CD8-positive, alpha-beta memory T cell (primary cell): ENCODE measurements at regions not wholly inside any gene's neighbourhood (a gene's known extent, or its start where the extent isn't known, plus 50 kb on each side); places are given as distances from the start of the nearest gene placed in this dataset.

Experiments used
- CTCF ChIA-PET: fragments of 350-600 bp; sonication (Branson Sonifier 250); formaldehyde crosslinking; loops from one replicate; lab custom pipeline; 2021; ENCODE audit warnings: antibody characterized with exemption; lab: Charles Lee
- POLR2A ChIA-PET: fragments of 350-600 bp; sonication (Branson Sonifier 250); formaldehyde crosslinking; loops from one replicate; lab custom pipeline; 2021; ENCODE audit warnings: antibody characterized with exemption; lab: Charles Lee
- DNase-seq, 5 donors: peaks; one replicate each; pipeline versions ENCODE4 v3.0.0 to v3.0.0-alpha.2; 2020 to 2022; ENCODE audit warnings: mixed read lengths in 1 of 5
- H3K27ac ChIP-seq: one replicate; pipeline ENCODE4 v1.7.0; 2013; ENCODE audit warnings: low read depth, mild to moderate bottlenecking, low read length, moderate library complexity
- H3K27me3 ChIP-seq: 2 replicates; pipeline ENCODE4 v1.7.0; 2013; ENCODE audit warnings: low read length, mild to moderate bottlenecking; ENCODE audit not compliant: insufficient read depth, poor library complexity, severe bottlenecking
- H3K36me3 ChIP-seq: 2 replicates; pipeline ENCODE4 v1.7.0; 2013; ENCODE audit warnings: mild to moderate bottlenecking, low read length, moderate library complexity; ENCODE audit not compliant: insufficient read depth
- H3K4me1 ChIP-seq: 2 replicates; pipeline ENCODE4 v1.7.0; 2013; ENCODE audit warnings: mild to moderate bottlenecking, low read length, moderate library complexity; ENCODE audit not compliant: insufficient read depth
- H3K4me3 ChIP-seq: 2 replicates; pipeline ENCODE4 v1.7.0; 2013; ENCODE audit warnings: mild to moderate bottlenecking, low read length
- H3K9me3 ChIP-seq: 2 replicates; pipeline ENCODE4 v1.7.0; 2013; ENCODE audit warnings: mild to moderate bottlenecking, low read length
- H3K27ac Mint-ChIP-seq, 8 donors: one replicate each; pipeline ENCODE4 v1.8.0; 2020 to 2021; ENCODE audit warnings: mixed read lengths in 8 of 8, mild to moderate bottlenecking in 6 of 8, inconsistent platforms in 3 of 8, moderate library complexity in 3 of 8
- H3K27me3 Mint-ChIP-seq, 2 donors: one replicate each; pipeline ENCODE4 v1.8.0; 2020 to 2021; ENCODE audit warnings: mixed read lengths in 2 of 2, mild to moderate bottlenecking in 1 of 2, moderate library complexity in 1 of 2
- H3K36me3 Mint-ChIP-seq, 3 donors: one replicate each; pipeline ENCODE4 v1.8.0; 2020 to 2021; ENCODE audit warnings: mixed read lengths in 3 of 3, inconsistent platforms in 1 of 3, mild to moderate bottlenecking in 1 of 3
- H3K4me1 Mint-ChIP-seq, 3 donors: one replicate each; pipeline ENCODE4 v1.8.0; 2020 to 2021; ENCODE audit warnings: mixed read lengths in 3 of 3, inconsistent platforms in 1 of 3, mild to moderate bottlenecking in 1 of 3
- H3K4me3 Mint-ChIP-seq, 7 donors: one replicate each; pipeline ENCODE4 v1.8.0; 2020 to 2021; ENCODE audit warnings: mixed read lengths in 7 of 7, mild to moderate bottlenecking in 6 of 7, moderate library complexity in 4 of 7, inconsistent platforms in 2 of 7
- H3K9me3 Mint-ChIP-seq, 5 donors: one replicate each; pipeline ENCODE4 v1.8.0; 2020 to 2022; ENCODE audit warnings: mixed read lengths in 5 of 5, mild to moderate bottlenecking in 3 of 5, moderate library complexity in 2 of 5, inconsistent platforms in 1 of 5

DNA sequence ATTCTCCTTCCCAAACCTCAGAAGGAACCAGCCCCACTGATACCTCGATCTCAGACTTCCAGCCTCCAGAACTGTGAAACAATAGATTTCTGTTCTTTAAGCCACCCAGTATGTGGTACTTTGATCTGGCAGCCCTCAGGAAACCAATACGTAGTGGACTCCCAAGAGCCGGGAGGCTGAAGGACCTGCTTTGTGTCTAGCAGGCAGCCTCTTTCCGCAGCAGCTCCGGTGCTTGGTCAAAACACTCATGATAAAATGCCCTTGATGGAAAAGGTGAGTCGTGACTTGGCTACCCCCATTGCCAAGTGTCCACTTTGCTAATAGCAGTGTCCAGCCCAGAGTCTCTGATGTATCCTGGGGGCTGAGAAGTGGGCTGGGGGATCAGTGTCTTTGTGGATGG lies 158.8 kb upstream of the TMTC4 start:
- DNase-seq = no peak
- ChIA-PET POLR2A (no interaction called here), CTCF (no interaction called here)
- Histone ChIP-seq H3K4me1 (no peaks in the 10 kb centered on the region), H3K4me3 (no peak overlapping the region), H3K36me3 (no peaks in the 10 kb centered on the region), H3K27ac (no peak overlapping the region), H3K9me3 (no peaks in the 10 kb centered on the region), H3K27me3 (no peaks in the 10 kb centered on the region)
- H3K27me3 Mint-ChIP-seq = peaks cover 7 to 8% of the 10 kb centered on the region in 2 donors
- peaks cover 0 to 12% (median 3%) of the 10 kb centered on the region in 5 donors for H3K9me3 Mint-ChIP-seq
- no peak overlapping the region for H3K27ac Mint-ChIP-seq
- no peaks in the 10 kb centered on the region for H3K4me1 Mint-ChIP-seq
- H3K4me3 Mint-ChIP-seq = no peak overlapping the region
- H3K36me3 Mint-ChIP-seq = peaks cover 0 to 3% (median 0%) of the 10 kb centered on the region in 3 donors

DNA sequence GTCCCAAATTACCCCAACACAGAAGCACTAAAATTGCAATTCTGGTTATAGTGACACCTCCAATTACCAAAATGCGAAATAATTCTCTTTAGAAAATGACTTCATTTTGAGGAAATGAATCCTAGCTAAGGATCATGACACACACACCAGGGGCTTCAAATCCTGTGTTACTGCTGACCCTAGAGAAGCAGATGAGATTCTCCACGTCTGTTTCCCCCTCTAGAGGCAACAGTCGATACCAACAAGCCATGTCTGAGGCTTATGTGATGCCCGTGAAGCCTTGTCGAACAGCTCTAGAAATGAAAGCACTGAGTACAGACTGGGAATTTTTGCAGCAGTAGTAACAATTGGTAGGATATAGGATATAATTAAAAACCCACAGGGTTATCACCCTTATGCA lies 153.6 kb upstream of the TMTC4 start:
- H3K4me1 ChIP-seq = no peaks in the 10 kb centered on the region
- H3K36me3 ChIP-seq = no peaks in the 10 kb centered on the region
- H3K4me3 ChIP-seq = no peak overlapping the region
- CTCF ChIA-PET = no interaction called here
- no peak overlapping the region for H3K27ac ChIP-seq
- no peaks in the 10 kb centered on the region for H3K27me3 ChIP-seq
- H3K4me3 Mint-ChIP-seq = no peak overlapping the region
- H3K4me1 Mint-ChIP-seq = no peaks in the 10 kb centered on the region
- H3K27me3 Mint-ChIP-seq = peaks cover 4 to 19% of the 10 kb centered on the region in 2 donors
- H3K36me3 Mint-ChIP-seq = peaks cover 0 to 3% (median 0%) of the 10 kb centered on the region in 3 donors
- H3K9me3 Mint-ChIP-seq = peaks cover 0 to 12% (median 3%) of the 10 kb centered on the region in 5 donors
- no peak overlapping the region for H3K27ac Mint-ChIP-seq
- no peak for DNase-seq
- H3K9me3 ChIP-seq = no peaks in the 10 kb centered on the region
- POLR2A ChIA-PET = no interaction called here

DNA sequence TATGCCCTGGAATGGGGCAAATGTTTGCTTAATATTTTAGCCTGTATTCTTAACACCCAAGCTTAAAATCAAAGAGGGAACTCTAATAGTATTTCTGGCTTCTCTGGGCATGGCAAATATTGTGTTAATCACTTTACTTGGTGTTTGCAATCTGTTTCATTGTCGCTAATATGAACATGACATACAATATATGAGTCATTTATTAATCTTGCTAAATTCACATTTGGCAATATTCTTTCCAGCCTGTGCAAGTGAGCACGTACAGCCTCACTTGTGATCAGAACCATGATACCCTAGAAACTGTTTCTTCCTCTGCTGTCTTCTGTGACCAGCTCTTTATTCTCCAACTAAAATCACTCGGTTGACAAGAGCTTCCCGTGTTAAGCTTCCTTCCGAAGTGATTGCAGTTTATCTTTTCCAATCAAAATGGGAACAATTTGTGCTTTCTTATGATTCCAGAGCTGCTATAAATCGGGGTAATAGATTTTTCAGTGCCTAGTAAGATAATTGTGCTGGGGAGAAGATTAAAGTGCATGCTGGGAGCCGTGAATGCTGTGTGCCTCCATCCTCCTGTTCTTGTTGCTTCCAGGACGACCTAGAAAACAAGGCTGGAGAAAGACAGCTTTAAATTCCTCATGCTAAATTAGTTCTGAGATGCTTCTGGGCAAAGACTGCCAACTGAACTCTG lies 153.0 kb upstream of the TMTC4 start:
- POLR2A ChIA-PET = no interaction called here
- H3K27me3 Mint-ChIP-seq = peaks cover 4 to 20% of the 10 kb centered on the region in 2 donors

DNA sequence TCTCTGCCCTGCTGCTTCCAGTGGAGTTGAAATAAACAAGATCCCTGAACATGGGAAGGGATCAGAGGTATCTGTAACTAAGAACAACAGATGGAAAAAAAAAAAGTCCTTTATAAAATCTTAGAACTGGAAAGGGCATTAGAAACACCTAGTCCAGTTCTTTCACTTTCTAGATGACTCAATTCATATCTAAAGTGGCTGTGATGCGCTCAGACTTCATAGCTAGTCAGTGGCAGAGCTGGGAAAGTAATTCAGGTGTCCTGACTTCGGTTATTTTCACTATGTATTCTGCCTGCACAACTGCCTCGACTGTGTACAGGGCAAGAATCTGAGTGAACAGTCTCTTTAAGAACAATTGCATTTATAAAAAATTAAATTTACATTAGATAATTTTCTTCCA lies 151.8 kb upstream of the TMTC4 start:
- H3K9me3 ChIP-seq = no peaks in the 10 kb centered on the region
- no peaks in the 10 kb centered on the region for H3K4me1 ChIP-seq
- CTCF ChIA-PET = no interaction called here
- H3K4me3 Mint-ChIP-seq = no peak overlapping the region
- H3K27ac Mint-ChIP-seq = no peak overlapping the region
- no peaks in the 10 kb centered on the region for H3K27me3 ChIP-seq
- no peak overlapping the region for H3K4me3 ChIP-seq
- H3K27ac ChIP-seq = no peak overlapping the region
- no peaks in the 10 kb centered on the region for H3K4me1 Mint-ChIP-seq
- no peak for DNase-seq
- POLR2A ChIA-PET = no interaction called here
- peaks cover 0 to 12% (median 3%) of the 10 kb centered on the region in 5 donors for H3K9me3 Mint-ChIP-seq
- H3K36me3 ChIP-seq = no peaks in the 10 kb centered on the region
- peaks cover 0 to 3% (median 0%) of the 10 kb centered on the region in 3 donors for H3K36me3 Mint-ChIP-seq
- H3K27me3 Mint-ChIP-seq = peaks cover 4 to 21% of the 10 kb centered on the region in 2 donors

More for the DNA sequence above, 153.0 kb upstream of the TMTC4 start:
- H3K36me3 Mint-ChIP-seq = peaks cover 0 to 3% (median 0%) of the 10 kb centered on the region in 3 donors
- no peak overlapping the region for H3K4me3 ChIP-seq
- H3K36me3 ChIP-seq = no peaks in the 10 kb centered on the region
- H3K4me1 Mint-ChIP-seq = no peaks in the 10 kb centered on the region
- H3K27ac ChIP-seq = no peak overlapping the region
- no peaks in the 10 kb centered on the region for H3K9me3 ChIP-seq
- no peak for DNase-seq
- H3K9me3 Mint-ChIP-seq = peaks cover 0 to 12% (median 3%) of the 10 kb centered on the region in 5 donors
- CTCF ChIA-PET = no interaction called here
- no peak overlapping the region for H3K4me3 Mint-ChIP-seq
- H3K4me1 ChIP-seq = no peaks in the 10 kb centered on the region
- H3K27ac Mint-ChIP-seq = no peak overlapping the region
- no peaks in the 10 kb centered on the region for H3K27me3 ChIP-seq

DNA sequence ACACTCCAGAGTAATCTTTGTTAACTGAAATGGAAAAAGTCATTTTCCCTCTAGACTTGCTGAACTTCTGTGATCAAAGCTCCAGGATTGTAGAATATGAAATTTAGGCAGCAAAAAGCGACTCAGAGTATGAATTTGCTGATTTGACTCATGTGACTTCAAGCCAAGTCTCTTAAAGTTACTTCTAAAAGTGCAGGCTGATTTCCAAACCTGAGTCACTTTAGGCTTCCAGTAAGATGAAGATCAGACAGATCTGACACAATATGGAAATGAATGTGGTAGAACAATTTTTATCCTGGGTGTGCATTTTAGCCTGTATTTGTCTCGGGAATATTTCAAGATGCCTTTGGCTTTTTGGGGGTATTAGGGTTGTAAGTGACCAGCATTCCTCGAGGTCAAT lies 151.0 kb upstream of the TMTC4 start:
- no peaks in the 10 kb centered on the region for H3K27me3 ChIP-seq
- H3K4me3 ChIP-seq = no peak overlapping the region
- H3K4me1 ChIP-seq = no peaks in the 10 kb centered on the region
- H3K4me3 Mint-ChIP-seq = no peak overlapping the region
- H3K9me3 ChIP-seq = no peaks in the 10 kb centered on the region
- peaks cover 0 to 3% (median 0%) of the 10 kb centered on the region in 3 donors for H3K36me3 Mint-ChIP-seq
- H3K27ac Mint-ChIP-seq = no peak overlapping the region
- H3K36me3 ChIP-seq = no peaks in the 10 kb centered on the region
- H3K27ac ChIP-seq = no peak overlapping the region
- no peak for DNase-seq
- peaks cover 0 to 12% (median 3%) of the 10 kb centered on the region in 5 donors for H3K9me3 Mint-ChIP-seq
- ChIA-PET CTCF (no interaction called here), POLR2A (no interaction called here)
- no peaks in the 10 kb centered on the region for H3K4me1 Mint-ChIP-seq
- peaks cover 4 to 21% of the 10 kb centered on the region in 2 donors for H3K27me3 Mint-ChIP-seq

DNA sequence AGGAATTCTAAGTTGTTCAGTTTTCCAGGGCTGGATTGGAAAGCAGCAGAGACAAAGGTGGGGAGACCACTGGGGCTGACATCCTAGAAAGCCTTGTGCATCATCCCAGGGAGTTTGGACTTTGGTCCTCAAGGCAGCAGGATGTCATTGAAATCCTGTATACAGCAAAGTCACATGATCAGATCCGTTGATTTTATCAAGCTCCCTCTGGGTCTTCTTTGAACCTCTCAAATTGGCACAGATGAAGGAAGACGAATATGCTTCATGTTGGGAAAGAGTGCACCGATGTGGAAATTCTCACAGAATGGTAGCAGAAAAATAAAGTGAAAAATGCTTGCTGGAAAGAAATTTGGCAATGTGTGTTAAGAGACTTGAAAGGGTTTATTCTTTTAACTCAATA lies 149.8 kb upstream of the TMTC4 start:
- no peak for DNase-seq
- H3K4me3 Mint-ChIP-seq = no peak overlapping the region
- no peaks in the 10 kb centered on the region for H3K27me3 ChIP-seq
- peaks cover 2 to 26% of the 10 kb centered on the region in 2 donors for H3K27me3 Mint-ChIP-seq
- POLR2A ChIA-PET = no interaction called here
- H3K4me1 ChIP-seq = no peaks in the 10 kb centered on the region
- no peak overlapping the region for H3K27ac Mint-ChIP-seq
- peaks cover 0 to 6% (median 0%) of the 10 kb centered on the region in 5 donors for H3K9me3 Mint-ChIP-seq
- H3K36me3 ChIP-seq = no peaks in the 10 kb centered on the region
- no peak overlapping the region for H3K4me3 ChIP-seq
- H3K9me3 ChIP-seq = no peaks in the 10 kb centered on the region
- H3K27ac ChIP-seq = no peak overlapping the region
- no peaks in the 10 kb centered on the region for H3K4me1 Mint-ChIP-seq
- CTCF ChIA-PET = no interaction called here
- H3K36me3 Mint-ChIP-seq = no peaks in the 10 kb centered on the region

DNA sequence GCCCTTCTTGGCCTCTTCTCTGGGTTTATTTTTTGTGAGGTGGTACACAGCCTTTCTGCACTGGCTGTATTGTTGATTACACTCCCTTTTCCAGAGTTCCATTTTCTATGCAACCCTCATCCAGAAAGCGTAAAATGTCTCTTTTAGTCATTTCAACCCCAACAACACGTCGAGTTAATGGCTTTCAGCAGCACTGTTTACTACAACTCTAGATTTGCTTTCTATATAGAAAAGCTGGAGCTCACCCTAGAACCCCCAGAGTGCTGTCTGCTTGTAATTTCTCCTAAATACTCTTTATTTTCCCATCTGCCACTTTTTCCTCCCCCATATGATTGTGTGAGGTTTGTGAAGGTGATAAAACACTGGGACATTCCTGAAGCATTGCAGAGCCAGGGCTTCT lies 148.9 kb upstream of the TMTC4 start:
- no peaks in the 10 kb centered on the region for H3K4me1 Mint-ChIP-seq
- no peak overlapping the region for H3K27ac Mint-ChIP-seq
- H3K9me3 Mint-ChIP-seq = peaks cover 0 to 3% (median 0%) of the 10 kb centered on the region in 5 donors
- Histone ChIP-seq H3K9me3 (no peaks in the 10 kb centered on the region), H3K27me3 (no peaks in the 10 kb centered on the region), H3K4me3 (no peak overlapping the region), H3K4me1 (no peaks in the 10 kb centered on the region), H3K36me3 (no peaks in the 10 kb centered on the region), H3K27ac (no peak overlapping the region)
- H3K36me3 Mint-ChIP-seq = no peaks in the 10 kb centered on the region
- no peak for DNase-seq
- no peak overlapping the region for H3K4me3 Mint-ChIP-seq
- ChIA-PET CTCF (no interaction called here), POLR2A (no interaction called here)
- H3K27me3 Mint-ChIP-seq = peaks cover 2 to 25% of the 10 kb centered on the region in 2 donors

DNA sequence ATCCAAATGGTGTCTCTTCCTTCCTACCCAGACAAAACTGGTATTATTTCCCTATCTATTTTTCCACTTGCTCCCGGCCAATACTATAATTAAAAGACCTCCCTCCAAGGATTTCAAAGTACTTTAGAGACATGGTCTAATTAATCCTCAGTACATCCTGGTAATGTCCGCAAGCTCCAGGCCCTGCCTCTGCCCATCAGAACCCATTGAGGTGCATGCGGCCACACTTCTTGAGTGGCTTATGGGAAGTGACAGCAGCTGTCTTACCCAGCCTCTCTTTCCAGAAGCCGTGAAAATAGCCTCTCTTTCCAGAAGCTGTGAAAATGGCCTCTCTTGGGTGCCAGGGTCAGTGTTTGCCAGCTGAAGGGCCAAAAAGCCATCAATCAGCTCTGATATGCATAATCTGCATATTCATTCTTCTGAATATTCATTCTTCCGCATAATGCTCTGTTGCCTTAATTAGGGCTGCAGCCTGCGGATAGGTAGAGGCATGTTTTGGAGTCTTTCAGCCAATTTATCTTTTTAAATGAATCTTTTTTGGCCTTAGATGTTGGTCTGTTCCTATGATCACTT lies 148.4 kb upstream of the TMTC4 start:
- H3K4me1 Mint-ChIP-seq = no peaks in the 10 kb centered on the region
- H3K9me3 ChIP-seq = no peaks in the 10 kb centered on the region
- H3K36me3 Mint-ChIP-seq = no peaks in the 10 kb centered on the region
- no peaks in the 10 kb centered on the region for H3K36me3 ChIP-seq
- H3K4me1 ChIP-seq = no peaks in the 10 kb centered on the region
- H3K27ac Mint-ChIP-seq = no peak overlapping the region
- H3K27ac ChIP-seq = no peak overlapping the region
- no peak overlapping the region for H3K4me3 Mint-ChIP-seq
- H3K9me3 Mint-ChIP-seq = peaks cover 0 to 7% (median 0%) of the 10 kb centered on the region in 5 donors
- DNase-seq = no peak
- no peak overlapping the region for H3K4me3 ChIP-seq
- POLR2A ChIA-PET = no interaction called here
- CTCF ChIA-PET = no interaction called here
- peaks cover 5 to 25% of the 10 kb centered on the region in 2 donors for H3K27me3 Mint-ChIP-seq
- H3K27me3 ChIP-seq = no peaks in the 10 kb centered on the region
